Sigmoid colon (tissue), 4 donors: ENCODE measurements at regions not wholly inside any gene's neighbourhood (a gene's known extent, or its start where the extent isn't known, plus 50 kb on each side); places are given as distances from the start of the nearest gene placed in this dataset.

ENCODE experiments used
- EP300 ChIP-seq, 4 donors: sonication (generic); formaldehyde crosslinking; IDR thresholded peaks; one replicate each; pipeline ENCODE4 v1.6.1; 2017; ENCODE audit warnings: antibody characterized with exemption in 4 of 4
- POLR2AphosphoS5 ChIP-seq, 4 donors: sonication (generic); formaldehyde crosslinking; IDR thresholded peaks; one replicate each; pipeline ENCODE4 v1.6.1; 2017; ENCODE audit warnings: antibody characterized with exemption in 4 of 4
- TF ChIP-seq, protein P1 (sequence below), 4 experiments: fragments of 450-650 bp in 3 of 4; fragments of 200-600 bp in 1 of 4; IDR thresholded peaks; one replicate each; pipeline ENCODE4 v1.5.1; 2016 to 2019; ENCODE audit warnings: antibody characterized with exemption in 4 of 4, mild to moderate bottlenecking in 3 of 4, moderate library complexity in 2 of 4

DNA sequence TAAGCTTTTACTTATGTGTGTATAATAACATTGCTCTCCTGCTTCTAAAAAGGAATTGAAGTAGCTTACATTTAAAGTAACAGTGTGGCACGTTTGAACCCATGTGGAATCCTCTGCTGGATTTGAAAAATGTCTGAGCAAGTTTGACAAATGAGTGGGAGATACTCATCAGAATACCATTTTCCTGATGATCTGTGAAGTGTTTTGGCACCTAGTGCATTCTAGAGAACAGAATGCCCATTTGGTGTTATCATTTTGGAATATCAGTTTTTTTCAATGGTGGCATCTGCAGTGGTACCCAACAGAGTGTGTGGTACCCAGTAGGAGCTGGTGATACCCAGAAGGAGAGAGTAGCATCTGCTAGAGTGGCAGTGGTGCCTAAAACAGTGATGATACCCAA lies 471.1 kb downstream of the PLK2 start:
- TF ChIP-seq, protein P1, sequence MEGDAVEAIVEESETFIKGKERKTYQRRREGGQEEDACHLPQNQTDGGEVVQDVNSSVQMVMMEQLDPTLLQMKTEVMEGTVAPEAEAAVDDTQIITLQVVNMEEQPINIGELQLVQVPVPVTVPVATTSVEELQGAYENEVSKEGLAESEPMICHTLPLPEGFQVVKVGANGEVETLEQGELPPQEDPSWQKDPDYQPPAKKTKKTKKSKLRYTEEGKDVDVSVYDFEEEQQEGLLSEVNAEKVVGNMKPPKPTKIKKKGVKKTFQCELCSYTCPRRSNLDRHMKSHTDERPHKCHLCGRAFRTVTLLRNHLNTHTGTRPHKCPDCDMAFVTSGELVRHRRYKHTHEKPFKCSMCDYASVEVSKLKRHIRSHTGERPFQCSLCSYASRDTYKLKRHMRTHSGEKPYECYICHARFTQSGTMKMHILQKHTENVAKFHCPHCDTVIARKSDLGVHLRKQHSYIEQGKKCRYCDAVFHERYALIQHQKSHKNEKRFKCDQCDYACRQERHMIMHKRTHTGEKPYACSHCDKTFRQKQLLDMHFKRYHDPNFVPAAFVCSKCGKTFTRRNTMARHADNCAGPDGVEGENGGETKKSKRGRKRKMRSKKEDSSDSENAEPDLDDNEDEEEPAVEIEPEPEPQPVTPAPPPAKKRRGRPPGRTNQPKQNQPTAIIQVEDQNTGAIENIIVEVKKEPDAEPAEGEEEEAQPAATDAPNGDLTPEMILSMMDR (IDR thresholded peaks at IDR 0.05) = no peak
- no peak for TF ChIP-seq POLR2AphosphoS5 (IDR thresholded peaks at IDR 0.05)
- TF ChIP-seq EP300 (IDR thresholded peaks at IDR 0.05) = no peak
